Loucy (cell line): ENCODE measurements at regions not wholly inside any gene's neighbourhood (a gene's known extent, or its start where the extent isn't known, plus 50 kb on each side); places are given as distances from the start of the nearest gene placed in this dataset.

Experiments used
- CTCF ChIP-seq: fragments of 200-600 bp; sonication (generic); conservative IDR thresholded peaks from 2 replicates; pipeline ENCODE4 v1.5.1; 2014; ENCODE audit warnings: mild to moderate bottlenecking, antibody characterized with exemption, low read length
- EZH2phosphoT487 ChIP-seq: fragments of 200-600 bp; IDR thresholded peaks from 2 replicates; pipeline ENCODE4 v1.6.1; 2018; ENCODE audit warnings: antibody characterized with exemption, mild to moderate bottlenecking, moderate library complexity, borderline replicate concordance

GRCh38 chr7:25720427-25720826, 431.6 kb upstream of the NFE2L3 start:
- TF ChIP-seq CTCF = peak; percentile 73
- TF ChIP-seq EZH2phosphoT487 = no peak
